Urothelium cell line (cell line): ENCODE measurements at regions not wholly inside any gene's neighbourhood (a gene's known extent, or its start where the extent isn't known, plus 50 kb on each side); places are given as distances from the start of the nearest gene placed in this dataset.
"Not testable (repeated sequence)": the region's sequence is repeated elsewhere in the genome, so short reads cannot be mapped to it uniquely, and the experiment has no call there.

Source experiments
- DNase-seq: peaks from one replicate; pipeline ENCODE4 v3.0.0; 2011; ENCODE audit warnings: low spot score, mixed read lengths
- FAIRE-seq: peaks from 2 replicates; lab custom pipeline; 2011; peaks lifted over from hg19 to GRCh38; lab: Jason Lieb, UNC

- FAIRE-seq, DNase-seq: not testable (repeated sequence)
These were observed 86.9 kb upstream of the GOLGA6L6 start for GRCh38 chr15:20628538-20628937.

- FAIRE-seq, DNase-seq: not testable (repeated sequence)
These were observed 83.9 kb upstream of the GOLGA6L6 start for GRCh38 chr15:20625469-20625868.

- DNase-seq, FAIRE-seq: not testable (repeated sequence)
These were observed 82.5 kb upstream of the GOLGA6L6 start for GRCh38 chr15:20624085-20624484.

- not testable (repeated sequence) for DNase-seq
- FAIRE-seq = peak; percentile 23
These were observed 80.5 kb upstream of the GOLGA6L6 start for GRCh38 chr15:20622117-20622516.

- peak; percentile 17 for FAIRE-seq
- DNase-seq = not testable (repeated sequence)
These were observed 72.9 kb upstream of the GOLGA6L6 start for GRCh38 chr15:20614549-20614948.

GRCh38 chr15:20612796-20613195 lies 71.2 kb upstream of the GOLGA6L6 start:
- peak; percentile 20 for FAIRE-seq
- not testable (repeated sequence) for DNase-seq

GRCh38 chr15:20612356-20612755 lies 70.8 kb upstream of the GOLGA6L6 start:
- DNase-seq = not testable (repeated sequence)
- FAIRE-seq = peak; percentile 48

- not testable (repeated sequence) for DNase-seq
- FAIRE-seq = peak; percentile 80
These were observed 70.2 kb upstream of the GOLGA6L6 start for GRCh38 chr15:20611667-20612290.

GRCh38 chr15:20608179-20608578 lies 66.6 kb upstream of the GOLGA6L6 start:
- not testable (repeated sequence) for FAIRE-seq, DNase-seq

GRCh38 chr15:20597245-20597644 lies 55.6 kb upstream of the GOLGA6L6 start:
- peak; percentile 66 for FAIRE-seq
- not testable (repeated sequence) for DNase-seq

GRCh38 chr15:20594219-20594618 lies 52.6 kb upstream of the GOLGA6L6 start:
- DNase-seq = not testable (repeated sequence)
- peak; percentile 94 for FAIRE-seq

GRCh38 chr15:20591936-20592335 lies 50.3 kb upstream of the GOLGA6L6 start:
- not testable (repeated sequence) for DNase-seq, FAIRE-seq
